HL-60 (cell line): ENCODE measurements at regions not wholly inside any gene's neighbourhood (a gene's known extent, or its start where the extent isn't known, plus 50 kb on each side); places are given as distances from the start of the nearest gene placed in this dataset.

ENCODE experiments used
- CTCF ChIP-seq: IDR thresholded peaks from one replicate; pipeline ENCODE4 v1.5.1; 2011; ENCODE audit warnings: low read length, control low read depth, inconsistent platforms; ENCODE audit not compliant: insufficient read depth
- GABPA ChIP-seq: IDR thresholded peaks from 2 replicates; pipeline ENCODE4 v1.6.1; 2012; ENCODE audit warnings: low read depth
- POLR2AphosphoS5 ChIP-seq: IDR thresholded peaks from 2 replicates; pipeline ENCODE4 v1.6.1; 2012; ENCODE audit warnings: low read depth
- REST ChIP-seq: IDR thresholded peaks from 2 replicates; pipeline ENCODE4 v1.6.1; 2012; ENCODE audit warnings: low read depth; ENCODE audit not compliant: insufficient replicate concordance
- SPI1 ChIP-seq: IDR thresholded peaks from 2 replicates; pipeline ENCODE4 v1.6.1; 2012; ENCODE audit warnings: low read depth, mild to moderate bottlenecking, borderline replicate concordance

- no peak for TF ChIP-seq CTCF
- no peak for TF ChIP-seq SPI1
- no peak for TF ChIP-seq POLR2AphosphoS5
- no peak for TF ChIP-seq REST
- TF ChIP-seq GABPA, result no peak
These were observed 150.6 kb upstream of the MED14 start for GRCh38 chrX:40885989-40886388.
